GM03348 (cell line): ENCODE measurements at regions not wholly inside any gene's neighbourhood (a gene's known extent, or its start where the extent isn't known, plus 50 kb on each side); places are given as distances from the start of the nearest gene placed in this dataset.
"Not testable (repeated sequence)": the region's sequence is repeated elsewhere in the genome, so short reads cannot be mapped to it uniquely, and the experiment has no call there.

ENCODE experiments used
- DNase-seq: peaks from one replicate; pipeline ENCODE4 v3.0.0; 2012; ENCODE audit warnings: low spot score

DNA sequence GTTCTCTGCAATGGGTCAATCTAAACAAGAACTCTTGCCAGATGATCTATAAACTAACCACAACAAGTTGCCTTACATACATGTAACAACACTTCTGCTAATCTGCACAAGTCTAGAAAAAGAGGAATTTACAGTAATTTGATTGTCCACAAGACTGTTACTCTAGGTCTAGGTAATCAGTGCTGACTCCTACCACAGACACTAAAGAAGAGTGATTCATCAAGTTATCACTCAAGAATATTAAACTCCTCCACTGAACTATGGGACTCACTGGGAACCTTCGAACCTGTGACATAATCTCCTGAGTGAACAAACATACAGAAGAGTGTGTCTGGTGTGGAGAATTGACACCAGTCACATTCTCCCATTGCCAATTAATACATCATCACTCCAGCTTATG is 138.3 kb downstream of the ANXA2 start:
- DNase-seq, result no peak

DNA sequence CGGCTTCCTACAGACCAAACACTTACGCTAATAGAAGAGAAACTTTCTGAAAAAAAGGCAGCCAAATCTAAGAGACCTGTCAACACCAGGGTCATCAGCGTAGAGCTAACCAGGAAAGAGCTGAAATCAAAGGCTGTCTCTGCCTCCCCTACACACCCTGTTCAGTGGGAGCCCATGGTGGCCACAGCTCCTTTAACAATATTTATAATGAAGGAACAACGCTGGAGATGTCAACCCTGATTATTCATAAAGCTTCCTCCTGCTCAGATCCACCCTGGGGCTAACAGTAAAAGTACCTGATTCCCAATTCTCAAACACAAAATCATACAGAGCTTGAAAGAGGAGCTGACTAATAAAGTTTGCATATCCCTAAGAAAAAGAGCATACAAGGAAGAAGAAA is 133.7 kb downstream of the ANXA2 start:
- no peak for DNase-seq

DNA sequence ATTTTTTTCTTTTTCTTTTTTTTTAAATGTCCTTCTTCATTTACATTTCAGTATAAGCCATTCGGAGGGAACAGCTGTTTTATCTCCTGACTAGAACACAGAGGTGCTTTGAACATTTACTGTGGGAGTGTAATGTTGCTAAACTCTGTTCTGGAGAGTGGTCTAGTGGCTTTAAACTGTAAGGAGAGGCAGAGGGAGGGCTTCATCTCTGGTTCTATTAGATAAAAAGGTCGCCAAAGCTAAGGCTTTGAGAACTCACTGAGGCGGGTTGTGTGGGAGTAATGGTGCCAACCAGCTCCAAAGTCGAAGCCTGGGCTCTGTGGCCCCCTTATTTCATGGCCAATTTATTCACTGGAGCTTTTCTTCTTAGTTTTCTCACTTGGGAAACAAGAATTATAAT is 133.2 kb downstream of the ANXA2 start:
- DNase-seq, result no peak

DNA sequence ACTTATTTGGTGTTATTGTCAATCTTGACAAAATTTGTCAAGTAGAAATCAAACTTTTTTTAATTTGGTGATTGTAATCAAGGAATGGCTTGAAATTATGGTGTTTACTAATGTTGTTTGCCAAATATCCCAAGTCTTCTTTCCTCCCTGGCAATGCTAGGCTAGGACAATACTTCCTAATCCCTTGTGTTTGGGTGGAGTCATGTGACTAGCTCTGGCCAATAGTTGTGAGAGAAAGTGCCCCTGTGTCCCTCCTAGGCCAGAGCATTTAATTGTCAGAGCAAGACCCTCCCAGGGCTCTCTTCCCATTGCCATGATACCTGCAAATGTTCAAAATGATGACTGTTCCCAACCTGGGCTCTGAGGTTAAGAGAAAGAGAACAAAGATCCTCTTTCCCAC is 132.7 kb downstream of the ANXA2 start:
- no peak for DNase-seq

DNA sequence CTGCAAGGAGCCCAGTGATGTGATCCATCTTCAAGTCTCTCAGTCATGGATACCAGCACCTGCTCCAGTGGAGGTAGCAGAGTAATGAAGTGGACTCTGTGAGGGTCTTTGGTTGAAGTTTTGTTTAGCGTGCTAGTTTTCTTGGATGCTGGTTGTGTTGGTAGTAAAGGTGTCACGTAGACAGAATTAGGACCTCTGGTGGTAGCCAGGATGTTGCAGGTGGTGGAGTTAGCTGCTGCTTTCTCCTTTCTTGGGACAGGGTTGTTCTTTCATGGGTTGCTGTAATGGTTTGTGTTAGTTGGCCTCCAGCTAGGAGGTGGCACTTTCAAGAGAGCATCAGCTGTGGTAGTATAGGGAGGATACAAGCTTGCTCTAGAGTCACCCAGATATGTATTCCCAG is 125.2 kb downstream of the ANXA2 start:
- DNase-seq, result no peak

DNA sequence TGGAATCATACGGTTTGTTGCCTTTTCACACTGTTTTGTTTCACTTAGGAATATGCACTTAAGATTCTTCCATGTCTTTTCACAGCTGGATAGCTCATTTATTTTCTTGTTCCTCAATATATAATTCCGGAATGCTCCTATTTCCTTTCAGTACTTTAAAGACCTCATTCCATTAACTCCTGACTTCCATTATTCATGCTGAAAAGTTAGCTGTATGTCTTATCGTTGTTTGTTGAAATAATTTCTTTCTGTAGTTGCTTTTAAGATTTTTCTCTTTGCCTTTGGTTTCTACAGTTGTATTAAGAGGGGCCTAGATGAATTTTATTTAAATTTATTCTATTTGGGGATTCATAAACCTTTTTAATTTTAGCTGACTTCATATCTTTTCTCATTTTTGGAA is 122.2 kb downstream of the ANXA2 start:
- no peak for DNase-seq

DNA sequence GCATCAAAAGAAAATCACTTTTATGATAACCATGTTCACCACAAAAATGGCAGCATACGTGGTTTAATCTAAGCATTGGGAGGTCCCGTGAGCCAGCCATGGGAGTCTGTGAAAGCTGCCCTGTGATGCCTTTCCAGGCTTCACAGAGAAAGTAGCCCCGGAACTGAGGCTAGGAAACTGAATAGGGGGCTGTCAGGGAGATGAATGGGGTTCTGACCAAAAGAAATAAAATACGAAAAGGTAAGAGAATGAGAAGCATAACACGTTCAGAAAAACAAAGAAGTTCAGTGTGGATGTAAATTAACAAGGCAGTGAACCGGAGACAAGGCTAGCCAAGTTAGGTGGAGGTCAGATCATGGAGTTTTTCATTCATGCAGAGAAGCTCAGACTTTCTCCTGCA is 118.9 kb downstream of the ANXA2 start:
- no peak for DNase-seq

DNA sequence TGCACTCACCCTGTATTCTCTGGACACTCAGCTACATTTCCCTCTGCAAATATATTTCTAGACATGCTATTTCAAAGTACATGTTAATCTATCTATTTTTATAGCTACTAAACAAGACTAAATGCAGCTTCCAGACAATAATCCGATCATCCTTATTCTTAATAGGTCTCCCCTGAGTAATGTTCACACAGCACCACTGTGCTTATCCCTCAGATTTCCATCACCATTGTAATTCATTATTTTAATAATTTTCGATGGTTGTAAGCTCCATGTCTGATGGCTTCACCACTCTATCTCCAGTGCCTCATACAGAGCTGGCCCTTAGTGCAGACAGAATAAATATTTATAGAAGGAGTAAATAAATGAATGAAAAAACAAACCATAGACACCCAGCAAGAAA is 117.5 kb downstream of the ANXA2 start:
- no peak for DNase-seq

DNA sequence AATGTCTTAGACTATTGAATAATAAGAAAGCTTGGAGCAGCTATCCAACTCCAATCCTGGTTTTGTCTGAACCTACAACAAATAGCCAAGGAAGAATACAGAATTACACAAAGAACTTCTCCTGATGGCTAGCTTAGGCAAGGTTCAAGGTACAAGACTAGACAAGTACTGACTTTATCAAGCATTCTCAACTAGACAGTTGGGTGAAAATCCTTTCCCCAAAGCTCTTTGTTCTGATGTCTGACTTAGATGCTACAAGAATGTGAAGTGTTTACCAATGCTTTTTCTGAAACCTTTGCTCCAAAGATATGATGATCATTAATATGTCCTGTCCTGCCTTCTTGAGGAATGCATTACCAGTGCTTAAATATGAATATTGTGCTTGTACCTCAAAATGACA is 113.8 kb downstream of the ANXA2 start:
- no peak for DNase-seq

DNA sequence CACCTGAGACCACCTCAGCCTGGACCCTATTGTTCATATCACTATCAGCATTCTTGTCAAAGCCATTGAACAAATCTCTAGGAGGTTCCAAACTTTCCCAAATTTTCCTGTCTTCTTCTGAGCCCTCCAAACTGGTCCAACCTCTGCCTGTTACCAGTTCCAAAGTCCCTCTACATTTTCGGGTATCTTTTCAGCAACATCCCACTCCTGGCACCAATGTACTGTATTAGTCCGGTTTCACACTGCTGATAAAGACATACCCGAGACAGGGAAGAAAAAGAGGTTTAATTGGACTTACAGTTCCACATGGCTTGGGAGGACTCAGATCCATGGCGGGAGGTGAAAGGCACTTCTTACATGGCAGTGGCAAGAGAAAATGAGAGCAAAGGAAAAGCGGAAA is 101.9 kb downstream of the ANXA2 start:
- DNase-seq, result not testable (repeated sequence)

DNA sequence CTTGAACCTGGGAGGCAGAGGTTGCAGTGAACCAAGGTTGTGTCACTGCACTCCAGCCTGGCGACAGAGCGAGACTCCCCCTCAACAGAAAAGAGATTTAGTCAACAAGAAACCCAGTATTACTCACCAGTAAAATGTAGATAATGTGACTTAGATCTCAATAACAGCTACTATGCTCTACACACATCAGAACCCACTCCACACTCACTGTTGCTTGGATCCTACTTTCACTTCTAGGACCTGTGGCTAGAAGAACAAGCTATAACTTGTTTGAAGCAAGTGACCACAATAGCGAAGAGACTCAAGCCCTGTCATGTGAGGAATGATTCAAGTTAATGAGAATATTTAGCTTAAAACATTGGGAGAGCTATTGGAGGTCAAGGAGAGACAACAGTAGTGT is 100.7 kb downstream of the ANXA2 start:
- DNase-seq, result no peak
